A549 (cell line): ENCODE measurements at regions not wholly inside any gene's neighbourhood (a gene's known extent, or its start where the extent isn't known, plus 50 kb on each side); places are given as distances from the start of the nearest gene placed in this dataset.

Experiments
- ATAC-seq, 2 experiments: fragments of 200-7000 bp in 1 of 2; fragments of >200 bp in 1 of 2; cut with Nextera tagmentation in 1 of 2; cut with Tn5 transposase in 1 of 2; 3 replicates each; pipeline versions ENCODE4 v1.8.0 to v1.9.1; 2018 to 2020; ENCODE audit warnings: mild to moderate bottlenecking in 1 of 2, moderate library complexity in 1 of 2
- CTCF ChIA-PET: fragments of 300-600 bp; sonication (Branson Sonifier 250); formaldehyde crosslinking; extraction: SDS; loops from one replicate; lab custom pipeline; 2021; ENCODE audit warnings: antibody characterized with exemption, inconsistent platforms; lab: Yijun Ruan, JAX
- POLR2A ChIA-PET: fragments of 350-600 bp; formaldehyde crosslinking; extraction: SDS; loops from one replicate; lab custom pipeline; 2021; ENCODE audit warnings: antibody characterized with exemption, inconsistent platforms; lab: Yijun Ruan, JAX
- DNase-seq, 2 experiments: peaks; one replicate each; pipeline versions ENCODE4 v3.0.0 to v3.0.0-alpha.2; 2011 to 2016; ENCODE audit warnings: low read depth in 1 of 2, low spot score in 1 of 2
- FAIRE-seq: peaks from 2 replicates; lab custom pipeline; 2011; peaks lifted over from hg19 to GRCh38; lab: Jason Lieb, UNC
- H3K27ac ChIP-seq, 2 experiments: fragments of >200 bp; sonication (Bioruptor Twin); formaldehyde crosslinking; 3 replicates each; pipeline ENCODE4 v1.5.1; 2016 to 2017
- H3K4me1 ChIP-seq: fragments of >200 bp; sonication (Bioruptor Twin); formaldehyde crosslinking; 3 replicates; pipeline ENCODE4 v1.6.1; 2016
- H3K4me2 ChIP-seq: fragments of >200 bp; sonication (Bioruptor Twin); formaldehyde crosslinking; 3 replicates; pipeline ENCODE4 v1.6.1; 2016
- H3K4me3 ChIP-seq: fragments of >200 bp; sonication (Bioruptor Twin); formaldehyde crosslinking; 3 replicates; pipeline ENCODE4 v1.5.1; 2016
- H3K9me3 ChIP-seq: fragments of >200 bp; sonication (Bioruptor Twin); formaldehyde crosslinking; 3 replicates; pipeline ENCODE4 v1.6.1; 2016
- BHLHE40 ChIP-seq: IDR thresholded peaks from 2 replicates; pipeline ENCODE4 v1.6.1; 2012; ENCODE audit warnings: low read depth, low read length, inconsistent platforms
- CBX2 ChIP-seq: fragments of 200-600 bp; sonication (generic); IDR thresholded peaks from 2 replicates; pipeline ENCODE4 v1.6.1; 2016; ENCODE audit warnings: low read depth, mild to moderate bottlenecking, borderline replicate concordance
- CEBPB ChIP-seq, 2 experiments: fragments of >200 bp in 1 of 2; sonication (Bioruptor Twin) in 1 of 2; formaldehyde crosslinking in 1 of 2; IDR thresholded peaks; 2 replicates each; pipeline ENCODE4 v1.6.1; 2012 to 2016
- CHD2 ChIP-seq: fragments of 150-350 bp; IDR thresholded peaks from 2 replicates; pipeline ENCODE4 v1.6.1; 2014; ENCODE audit warnings: low read length; ENCODE audit not compliant: partially characterized antibody
- FOXS1 ChIP-seq: fragments of 250-450 bp; sonication (Bioruptor Pico); IDR thresholded peaks from 2 replicates; pipeline ENCODE4 v1.5.0; 2020; ENCODE audit warnings: mild to moderate bottlenecking, moderate library complexity
- HDAC2 ChIP-seq: fragments of 200-600 bp; sonication (generic); IDR thresholded peaks from 2 replicates; pipeline ENCODE4 v1.6.1; 2016
- HOXB5 ChIP-seq: fragments of 250-450 bp; sonication (Bioruptor Pico); IDR thresholded peaks from 2 replicates; pipeline ENCODE4 v1.5.0; 2020; ENCODE audit warnings: mild to moderate bottlenecking, moderate library complexity
- JUNB ChIP-seq: fragments of >200 bp; sonication (Bioruptor Twin); formaldehyde crosslinking; IDR thresholded peaks from 2 replicates; pipeline ENCODE4 v1.6.1; 2016
- KDM1A ChIP-seq: fragments of 200-600 bp; sonication (generic); IDR thresholded peaks from 2 replicates; pipeline ENCODE4 v1.6.1; 2016; ENCODE audit warnings: low read depth, mild to moderate bottlenecking
- MAFK ChIP-seq: fragments of 450-650 bp; IDR thresholded peaks from 2 replicates; pipeline ENCODE4 v1.6.1; 2014; ENCODE audit not compliant: partially characterized antibody
- MAZ ChIP-seq: fragments of 150-350 bp; IDR thresholded peaks from 2 replicates; pipeline ENCODE4 v1.6.1; 2014; ENCODE audit warnings: antibody characterized with exemption, low read depth, low read length, borderline replicate concordance
- NR3C1 ChIP-seq: fragments of >200 bp; sonication (Bioruptor Twin); formaldehyde crosslinking; IDR thresholded peaks from 3 replicates; pipeline ENCODE4 v1.6.1; 2017
- POLR2AphosphoS2 ChIP-seq: conservative IDR thresholded peaks from 2 replicates; pipeline ENCODE4 v1.6.1; 2012; ENCODE audit warnings: low read length, improper control_type of control experiment, inconsistent platforms
- RAD21 ChIP-seq, 2 experiments: fragments of >200 bp in 1 of 2; sonication (Bioruptor Twin) in 1 of 2; formaldehyde crosslinking in 1 of 2; IDR thresholded peaks in 1 of 2; conservative IDR thresholded peaks in 1 of 2; 2 replicates in 1 of 2; 3 replicates in 1 of 2; pipeline ENCODE4 v1.6.1; 2012 to 2018; ENCODE audit warnings: inconsistent platforms in 1 of 2
- RCOR1 ChIP-seq: fragments of 150-350 bp; IDR thresholded peaks from 2 replicates; pipeline ENCODE4 v1.6.1; 2014; ENCODE audit warnings: antibody characterized with exemption, low read length, low read depth
- RNF2 ChIP-seq: fragments of 200-600 bp; sonication (generic); IDR thresholded peaks from 2 replicates; pipeline ENCODE4 v1.6.1; 2016; ENCODE audit warnings: low read depth, mild to moderate bottlenecking, antibody characterized with exemption, moderate library complexity, borderline replicate concordance
- TFCP2L1 ChIP-seq: fragments of 250-450 bp; sonication (Bioruptor Pico); IDR thresholded peaks from 2 replicates; pipeline ENCODE4 v1.5.0; 2021; ENCODE audit warnings: mild to moderate bottlenecking
- TP53 ChIP-seq: fragments of 250-450 bp; sonication (Bioruptor Pico); IDR thresholded peaks from 2 replicates; pipeline ENCODE4 v1.5.0; 2021; ENCODE audit warnings: mild to moderate bottlenecking, moderate library complexity
- ZFP36 ChIP-seq: fragments of 450-650 bp; IDR thresholded peaks from 2 replicates; pipeline ENCODE4 v1.6.1; 2014; ENCODE audit warnings: borderline replicate concordance; ENCODE audit not compliant: partially characterized antibody
- ZSCAN20 ChIP-seq: fragments of 250-450 bp; sonication (Bioruptor Pico); IDR thresholded peaks from 2 replicates; pipeline ENCODE4 v1.8.0; 2022; ENCODE audit warnings: mild to moderate bottlenecking, moderate library complexity
- WGBS: methylation state at CpG from one replicate; pipeline ENCODE4 v1.1.6; 2017; ENCODE audit errors: missing lambda C conversion rate; 5-methylcytosine and 5-hydroxymethylcytosine counted together
- TF ChIP-seq, protein P1 (sequence below): fragments of 250-450 bp; sonication (Bioruptor Pico); IDR thresholded peaks from 2 replicates; pipeline ENCODE4 v1.5.0; 2021; ENCODE audit warnings: mild to moderate bottlenecking, moderate library complexity, borderline replicate concordance
- TF ChIP-seq, protein P2 (sequence below): fragments of 250-450 bp; sonication (Bioruptor Pico); IDR thresholded peaks from 2 replicates; pipeline ENCODE4 v1.5.0; 2020; ENCODE audit warnings: low read depth, mild to moderate bottlenecking, moderate library complexity
- TF ChIP-seq, protein P3 (sequence below): IDR thresholded peaks from 2 replicates; pipeline ENCODE4 v1.6.1; 2012; ENCODE audit warnings: low read depth, borderline replicate concordance
- TF ChIP-seq, protein P4 (sequence below): fragments of 200-600 bp; sonication (generic); IDR thresholded peaks from 2 replicates; pipeline ENCODE4 v1.6.1; 2016; ENCODE audit warnings: antibody characterized with exemption, mild to moderate bottlenecking, moderate library complexity
- TF ChIP-seq, protein P5 (sequence below): fragments of 450-650 bp; IDR thresholded peaks from 2 replicates; pipeline ENCODE4 v1.6.1; 2014; ENCODE audit warnings: antibody characterized with exemption

DNA sequence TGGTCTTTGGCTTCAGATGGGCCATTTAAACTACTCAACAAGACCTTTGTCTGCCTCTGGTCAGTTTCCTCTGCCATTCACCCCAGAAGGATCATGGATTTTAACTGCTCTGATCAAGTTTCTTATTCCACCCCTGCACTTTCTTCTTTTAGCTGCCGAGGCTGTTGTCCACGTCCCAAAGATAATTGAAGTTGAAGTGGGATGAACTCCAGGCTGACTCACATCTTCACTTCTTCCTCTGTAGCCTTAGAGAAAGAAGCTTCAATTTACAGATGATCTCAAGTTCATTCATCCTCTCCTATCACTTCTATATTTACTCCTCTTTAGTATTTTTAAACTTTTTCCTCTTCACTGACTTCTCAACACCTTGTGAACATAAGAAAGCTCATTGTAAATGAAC, 651.6 kb downstream of the UTRN start:
- Histone ChIP-seq H3K9me3 (no peaks in the 10 kb centered on the region), H3K4me3 (no peak overlapping the region), H3K4me2 (no peak overlapping the region), H3K4me1 (no peaks in the 10 kb centered on the region), H3K27ac (no peak overlapping the region)
- 77% methylated on average over 2 of the region's 2 CpGs for WGBS
- CTCF ChIA-PET: no interaction called here
- TF ChIP-seq CHD2: no peak
- no peak for TF ChIP-seq ZSCAN20 (CRISPR knock-in tag)
- TF ChIP-seq HOXB5 (CRISPR knock-in tag): no peak
- no peak for TF ChIP-seq FOXS1 (CRISPR knock-in tag)
- TF ChIP-seq ZFP36: no peak
- no peak for TF ChIP-seq TFCP2L1
- TF ChIP-seq, protein P1, sequence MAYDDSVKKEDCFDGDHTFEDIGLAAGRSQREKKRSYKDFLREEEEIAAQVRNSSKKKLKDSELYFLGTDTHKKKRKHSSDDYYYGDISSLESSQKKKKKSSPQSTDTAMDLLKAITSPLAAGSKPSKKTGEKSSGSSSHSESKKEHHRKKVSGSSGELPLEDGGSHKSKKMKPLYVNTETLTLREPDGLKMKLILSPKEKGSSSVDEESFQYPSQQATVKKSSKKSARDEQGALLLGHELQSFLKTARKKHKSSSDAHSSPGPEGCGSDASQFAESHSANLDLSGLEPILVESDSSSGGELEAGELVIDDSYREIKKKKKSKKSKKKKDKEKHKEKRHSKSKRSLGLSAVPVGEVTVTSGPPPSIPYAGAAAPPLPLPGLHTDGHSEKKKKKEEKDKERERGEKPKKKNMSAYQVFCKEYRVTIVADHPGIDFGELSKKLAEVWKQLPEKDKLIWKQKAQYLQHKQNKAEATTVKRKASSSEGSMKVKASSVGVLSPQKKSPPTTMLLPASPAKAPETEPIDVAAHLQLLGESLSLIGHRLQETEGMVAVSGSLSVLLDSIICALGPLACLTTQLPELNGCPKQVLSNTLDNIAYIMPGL (CRISPR knock-in tag): no peak
- TF ChIP-seq MAFK: no peak
- TF ChIP-seq MAZ: no peak
- TF ChIP-seq, protein P2, sequence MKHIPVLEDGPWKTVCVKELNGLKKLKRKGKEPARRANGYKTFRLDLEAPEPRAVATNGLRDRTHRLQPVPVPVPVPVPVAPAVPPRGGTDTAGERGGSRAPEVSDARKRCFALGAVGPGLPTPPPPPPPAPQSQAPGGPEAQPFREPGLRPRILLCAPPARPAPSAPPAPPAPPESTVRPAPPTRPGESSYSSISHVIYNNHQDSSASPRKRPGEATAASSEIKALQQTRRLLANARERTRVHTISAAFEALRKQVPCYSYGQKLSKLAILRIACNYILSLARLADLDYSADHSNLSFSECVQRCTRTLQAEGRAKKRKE: no peak
- TF ChIP-seq, protein P3, sequence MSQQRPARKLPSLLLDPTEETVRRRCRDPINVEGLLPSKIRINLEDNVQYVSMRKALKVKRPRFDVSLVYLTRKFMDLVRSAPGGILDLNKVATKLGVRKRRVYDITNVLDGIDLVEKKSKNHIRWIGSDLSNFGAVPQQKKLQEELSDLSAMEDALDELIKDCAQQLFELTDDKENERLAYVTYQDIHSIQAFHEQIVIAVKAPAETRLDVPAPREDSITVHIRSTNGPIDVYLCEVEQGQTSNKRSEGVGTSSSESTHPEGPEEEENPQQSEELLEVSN: no peak
- no peak for TF ChIP-seq RCOR1
- FAIRE-seq (no peak), DNase-seq (no peak), ATAC-seq (no peak)
- POLR2A ChIA-PET: no interaction called here

DNA sequence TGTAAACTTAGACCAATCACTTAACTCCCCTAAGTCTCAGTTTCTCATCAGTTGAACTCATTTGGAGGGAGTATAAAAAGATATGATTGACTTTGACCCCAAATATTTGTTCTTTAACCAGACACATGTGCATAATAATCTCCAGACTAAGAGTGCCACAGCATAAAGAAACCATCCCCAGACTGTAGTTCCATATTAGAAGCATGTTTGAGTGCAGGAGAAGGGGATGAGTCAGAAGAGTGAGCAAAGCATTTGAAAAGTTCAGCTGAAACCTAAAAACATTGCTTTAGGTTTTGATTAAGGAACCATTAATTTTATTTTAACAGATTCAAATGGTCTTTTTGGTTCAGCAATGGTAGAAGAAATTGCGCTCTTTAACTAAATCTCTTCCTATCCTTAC, 654.8 kb downstream of the UTRN start:
- POLR2A ChIA-PET: no interaction called here
- H3K4me2 ChIP-seq: no peak overlapping the region
- ATAC-seq: no peak
- no peak overlapping the region for H3K4me3 ChIP-seq
- no peak overlapping the region for H3K27ac ChIP-seq
- no peak for FAIRE-seq
- no peak for DNase-seq
- no peaks in the 10 kb centered on the region for H3K9me3 ChIP-seq
- no peaks in the 10 kb centered on the region for H3K4me1 ChIP-seq
- CTCF ChIA-PET: interaction anchor here (0.7 kb wide), 1 partner anchor 37 kb away, joined by 3 read pairs; no protein-coding TSS in a partner anchor
- 97% methylated on average over 1 of the region's 1 CpG for WGBS
- TF ChIP-seq HDAC2: no peak
- TF ChIP-seq TP53 (CRISPR knock-in tag): no peak
- TF ChIP-seq JUNB: no peak
- TF ChIP-seq POLR2AphosphoS2: no peak
- TF ChIP-seq FOXS1 (CRISPR knock-in tag): no peak
- no peak for TF ChIP-seq KDM1A
- no peak for TF ChIP-seq MAZ
- TF ChIP-seq RAD21 (conservative IDR thresholded peaks at IDR 0.05 in 1 of 2, IDR thresholded peaks at IDR 0.05 in 1 of 2): no peak
- TF ChIP-seq, protein P3: no peak

DNA sequence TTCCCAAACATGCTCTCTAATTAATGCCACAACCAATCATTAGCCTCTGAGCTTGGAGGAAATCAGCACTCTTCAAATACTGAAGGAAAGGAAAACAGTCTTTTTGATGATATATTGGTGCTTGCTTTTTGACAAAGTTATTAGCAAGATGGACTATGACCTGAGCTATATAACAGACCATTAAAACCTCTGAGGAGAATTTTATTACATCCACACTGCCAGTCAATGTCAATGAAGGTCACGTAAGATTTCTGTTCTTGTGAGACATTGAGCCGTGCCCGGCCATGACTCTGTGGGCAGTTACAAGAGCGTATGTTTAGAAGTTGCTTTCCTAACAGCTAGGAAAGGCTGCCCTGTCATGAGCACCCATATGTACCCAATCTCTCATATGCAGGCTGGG, 659.0 kb downstream of the UTRN start:
- no peak overlapping the region for H3K4me2 ChIP-seq
- CTCF ChIA-PET: no interaction called here
- 85% methylated on average over 4 of the region's 4 CpGs for WGBS
- no peaks in the 10 kb centered on the region for H3K4me1 ChIP-seq
- H3K4me3 ChIP-seq: no peak overlapping the region
- ATAC-seq (no peak), DNase-seq (no peak), FAIRE-seq (no peak)
- H3K27ac ChIP-seq: no peak overlapping the region
- POLR2A ChIA-PET: no interaction called here
- H3K9me3 ChIP-seq: no peaks in the 10 kb centered on the region
- no peak for TF ChIP-seq BHLHE40
- no peak for TF ChIP-seq HDAC2
- no peak for TF ChIP-seq NR3C1
- no peak for TF ChIP-seq FOXS1 (CRISPR knock-in tag)
- no peak for TF ChIP-seq CBX2
- no peak for TF ChIP-seq CEBPB (IDR thresholded peaks at IDR 0.05)
- TF ChIP-seq, protein P4, sequence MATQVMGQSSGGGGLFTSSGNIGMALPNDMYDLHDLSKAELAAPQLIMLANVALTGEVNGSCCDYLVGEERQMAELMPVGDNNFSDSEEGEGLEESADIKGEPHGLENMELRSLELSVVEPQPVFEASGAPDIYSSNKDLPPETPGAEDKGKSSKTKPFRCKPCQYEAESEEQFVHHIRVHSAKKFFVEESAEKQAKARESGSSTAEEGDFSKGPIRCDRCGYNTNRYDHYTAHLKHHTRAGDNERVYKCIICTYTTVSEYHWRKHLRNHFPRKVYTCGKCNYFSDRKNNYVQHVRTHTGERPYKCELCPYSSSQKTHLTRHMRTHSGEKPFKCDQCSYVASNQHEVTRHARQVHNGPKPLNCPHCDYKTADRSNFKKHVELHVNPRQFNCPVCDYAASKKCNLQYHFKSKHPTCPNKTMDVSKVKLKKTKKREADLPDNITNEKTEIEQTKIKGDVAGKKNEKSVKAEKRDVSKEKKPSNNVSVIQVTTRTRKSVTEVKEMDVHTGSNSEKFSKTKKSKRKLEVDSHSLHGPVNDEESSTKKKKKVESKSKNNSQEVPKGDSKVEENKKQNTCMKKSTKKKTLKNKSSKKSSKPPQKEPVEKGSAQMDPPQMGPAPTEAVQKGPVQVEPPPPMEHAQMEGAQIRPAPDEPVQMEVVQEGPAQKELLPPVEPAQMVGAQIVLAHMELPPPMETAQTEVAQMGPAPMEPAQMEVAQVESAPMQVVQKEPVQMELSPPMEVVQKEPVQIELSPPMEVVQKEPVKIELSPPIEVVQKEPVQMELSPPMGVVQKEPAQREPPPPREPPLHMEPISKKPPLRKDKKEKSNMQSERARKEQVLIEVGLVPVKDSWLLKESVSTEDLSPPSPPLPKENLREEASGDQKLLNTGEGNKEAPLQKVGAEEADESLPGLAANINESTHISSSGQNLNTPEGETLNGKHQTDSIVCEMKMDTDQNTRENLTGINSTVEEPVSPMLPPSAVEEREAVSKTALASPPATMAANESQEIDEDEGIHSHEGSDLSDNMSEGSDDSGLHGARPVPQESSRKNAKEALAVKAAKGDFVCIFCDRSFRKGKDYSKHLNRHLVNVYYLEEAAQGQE: no peak
- TF ChIP-seq RNF2: no peak
- TF ChIP-seq, protein P5, sequence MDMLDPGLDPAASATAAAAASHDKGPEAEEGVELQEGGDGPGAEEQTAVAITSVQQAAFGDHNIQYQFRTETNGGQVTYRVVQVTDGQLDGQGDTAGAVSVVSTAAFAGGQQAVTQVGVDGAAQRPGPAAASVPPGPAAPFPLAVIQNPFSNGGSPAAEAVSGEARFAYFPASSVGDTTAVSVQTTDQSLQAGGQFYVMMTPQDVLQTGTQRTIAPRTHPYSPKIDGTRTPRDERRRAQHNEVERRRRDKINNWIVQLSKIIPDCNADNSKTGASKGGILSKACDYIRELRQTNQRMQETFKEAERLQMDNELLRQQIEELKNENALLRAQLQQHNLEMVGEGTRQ: no peak
